Testis (tissue), 2 donors: ENCODE measurements at regions not wholly inside any gene's neighbourhood (a gene's known extent, or its start where the extent isn't known, plus 50 kb on each side); places are given as distances from the start of the nearest gene placed in this dataset.

ENCODE experiments used
- DNase-seq: peaks from one replicate; pipeline ENCODE4 v3.0.0-alpha.2; 2019
- H3K27ac ChIP-seq, 2 donors: fragments of 200-600 bp; sonication (generic); one replicate each; pipeline ENCODE4 v1.5.1; 2019
- H3K27me3 ChIP-seq: fragments of 200-600 bp; sonication (generic); one replicate; pipeline ENCODE4 v1.5.1; 2019
- H3K36me3 ChIP-seq: fragments of 200-600 bp; sonication (generic); one replicate; pipeline ENCODE4 v1.5.1; 2017; ENCODE audit warnings: low read depth; ENCODE audit errors: missing control alignments
- H3K4me1 ChIP-seq: fragments of 200-600 bp; sonication (generic); one replicate; pipeline ENCODE4 v1.5.1; 2019
- H3K4me3 ChIP-seq, 2 donors: fragments of 200-600 bp; sonication (generic); one replicate each; pipeline ENCODE4 v1.5.1; 2017 to 2019
- H3K9me3 ChIP-seq: fragments of 200-600 bp; sonication (generic); one replicate; pipeline ENCODE4 v1.5.1; 2017
- POLR2A ChIP-seq: fragments of 450-650 bp; IDR thresholded peaks from one replicate; pipeline ENCODE4 v1.6.1; 2017; ENCODE audit warnings: antibody characterized with exemption, mild to moderate bottlenecking, moderate library complexity
- WGBS, 2 donors: methylation state at CpG; one replicate each; pipeline ENCODE4 v1.1.5; 2018; 5-methylcytosine and 5-hydroxymethylcytosine counted together
- intact Hi-C: fragments of 100-400 bp; cut with DNase I; formaldehyde crosslinking; loops from one replicate; pipeline ENCODE4 v1.15.1; 2023; ENCODE audit warnings: low total_unique reads
- TF ChIP-seq, protein P1 (sequence below), 3 experiments: fragments of 450-650 bp in 2 of 3; fragments of 200-600 bp in 1 of 3; sonication (generic) in 1 of 3; IDR thresholded peaks; one replicate each; pipeline ENCODE4 v1.5.1; 2016 to 2019; ENCODE audit warnings: antibody characterized with exemption in 3 of 3, mild to moderate bottlenecking in 2 of 3, moderate library complexity in 1 of 3

DNA sequence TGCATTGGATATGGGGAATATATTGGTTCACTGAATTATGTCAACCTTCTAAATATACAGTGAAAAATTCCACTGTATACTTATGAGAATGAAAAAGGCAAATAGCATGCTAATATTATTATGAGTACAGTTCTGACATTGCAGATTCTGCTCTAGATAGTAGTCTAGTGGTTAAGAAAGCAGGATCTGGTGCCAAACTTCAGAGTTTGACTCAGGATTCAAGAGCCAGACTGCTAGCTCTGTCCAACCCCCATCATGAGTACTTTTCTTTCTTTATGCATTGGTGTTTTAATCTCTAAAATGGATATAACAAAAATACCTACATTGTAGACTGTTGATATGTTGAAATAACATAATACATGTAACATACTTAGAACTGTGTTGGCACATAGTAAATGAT, 57.3 kb upstream of the PLSCR4 start:
- H3K27me3 ChIP-seq = no peaks in the 10 kb centered on the region
- no peaks in the 10 kb centered on the region for H3K36me3 ChIP-seq
- peak overlapping the region in 1 of 2 donors; percentile 21 for H3K27ac ChIP-seq
- H3K4me3 ChIP-seq = no peak overlapping the region
- no peak for DNase-seq
- H3K4me1 ChIP-seq = peaks cover 9% of the 10 kb centered on the region
- intact Hi-C loops = no loop called here
- TF ChIP-seq, protein P1, sequence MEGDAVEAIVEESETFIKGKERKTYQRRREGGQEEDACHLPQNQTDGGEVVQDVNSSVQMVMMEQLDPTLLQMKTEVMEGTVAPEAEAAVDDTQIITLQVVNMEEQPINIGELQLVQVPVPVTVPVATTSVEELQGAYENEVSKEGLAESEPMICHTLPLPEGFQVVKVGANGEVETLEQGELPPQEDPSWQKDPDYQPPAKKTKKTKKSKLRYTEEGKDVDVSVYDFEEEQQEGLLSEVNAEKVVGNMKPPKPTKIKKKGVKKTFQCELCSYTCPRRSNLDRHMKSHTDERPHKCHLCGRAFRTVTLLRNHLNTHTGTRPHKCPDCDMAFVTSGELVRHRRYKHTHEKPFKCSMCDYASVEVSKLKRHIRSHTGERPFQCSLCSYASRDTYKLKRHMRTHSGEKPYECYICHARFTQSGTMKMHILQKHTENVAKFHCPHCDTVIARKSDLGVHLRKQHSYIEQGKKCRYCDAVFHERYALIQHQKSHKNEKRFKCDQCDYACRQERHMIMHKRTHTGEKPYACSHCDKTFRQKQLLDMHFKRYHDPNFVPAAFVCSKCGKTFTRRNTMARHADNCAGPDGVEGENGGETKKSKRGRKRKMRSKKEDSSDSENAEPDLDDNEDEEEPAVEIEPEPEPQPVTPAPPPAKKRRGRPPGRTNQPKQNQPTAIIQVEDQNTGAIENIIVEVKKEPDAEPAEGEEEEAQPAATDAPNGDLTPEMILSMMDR (IDR thresholded peaks at IDR 0.05) = no peak
- TF ChIP-seq POLR2A = no peak
- H3K9me3 ChIP-seq = no peaks in the 10 kb centered on the region

DNA sequence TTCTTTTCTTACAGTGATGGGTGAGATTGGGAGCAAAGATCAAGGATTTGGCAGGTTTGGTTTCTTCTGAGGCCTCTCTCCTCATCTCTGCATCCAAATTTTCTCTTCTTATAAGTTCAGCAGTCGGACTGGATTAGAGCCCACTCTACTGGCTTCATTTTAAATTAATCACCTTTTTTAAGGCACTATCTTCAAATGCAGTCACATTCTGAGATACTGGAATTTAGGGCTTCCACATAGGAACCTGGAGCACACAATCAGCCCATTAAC, 56.5 kb upstream of the PLSCR4 start:
- Histone ChIP-seq H3K27ac (no peak overlapping the region), H3K4me1 (peaks cover 9% of the 10 kb centered on the region), H3K4me3 (no peak overlapping the region), H3K9me3 (no peaks in the 10 kb centered on the region), H3K36me3 (no peaks in the 10 kb centered on the region), H3K27me3 (no peaks in the 10 kb centered on the region)
- intact Hi-C loops = no loop called here
- no peak for DNase-seq
- TF ChIP-seq, protein P1 (IDR thresholded peaks at IDR 0.05) = no peak
- TF ChIP-seq POLR2A = no peak
- 57 to 73% methylated on average over 1 of the region's 1 CpG for WGBS, 2 donors

DNA sequence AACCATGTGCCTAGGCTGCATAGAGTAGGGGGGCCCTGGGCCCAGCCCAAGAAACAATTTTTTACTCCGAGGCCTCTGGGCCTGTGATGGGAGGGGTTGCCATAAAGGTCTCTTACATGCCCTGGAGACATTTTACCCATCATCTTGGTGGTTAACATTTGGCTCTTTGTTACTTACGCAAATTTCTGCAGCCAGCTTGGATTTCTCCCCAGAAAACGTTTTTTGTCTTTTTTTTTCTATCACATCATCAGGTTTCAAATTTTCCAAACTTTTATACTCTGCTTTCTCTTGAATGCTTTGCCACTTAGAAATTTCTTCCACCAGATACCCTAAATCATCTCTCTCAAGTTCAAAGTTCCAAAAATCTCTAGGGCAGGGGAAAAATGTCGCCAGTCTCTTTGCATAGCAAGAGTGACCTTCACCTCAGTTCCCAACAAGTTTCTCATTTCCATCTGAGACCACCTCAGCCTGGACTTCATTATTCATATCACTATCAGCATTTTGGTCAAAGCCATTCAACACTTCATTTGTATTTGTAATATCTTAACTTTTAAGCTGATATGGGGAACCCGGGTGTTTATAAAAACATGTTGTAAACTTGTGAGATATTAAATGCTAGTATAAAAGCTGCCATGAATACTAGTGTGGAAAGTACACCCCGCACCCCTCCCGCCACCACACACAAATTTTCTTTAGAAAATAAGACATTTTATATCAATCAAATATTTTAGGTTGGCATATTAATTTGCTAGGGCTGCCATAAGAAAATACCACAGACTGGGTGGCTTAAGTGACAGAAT, 56.0 kb upstream of the PLSCR4 start:
- H3K27me3 ChIP-seq = no peaks in the 10 kb centered on the region
- H3K27ac ChIP-seq = no peak overlapping the region
- no peaks in the 10 kb centered on the region for H3K36me3 ChIP-seq
- peaks cover 9% of the 10 kb centered on the region for H3K4me1 ChIP-seq
- intact Hi-C loops = no loop called here
- DNase-seq = no peak
- 77 to 84% methylated on average over 7 of the region's 7 CpGs for WGBS, 2 donors
- no peak for TF ChIP-seq POLR2A
- TF ChIP-seq, protein P1 (IDR thresholded peaks at IDR 0.05) = no peak
- H3K9me3 ChIP-seq = no peaks in the 10 kb centered on the region
- no peak overlapping the region for H3K4me3 ChIP-seq

DNA sequence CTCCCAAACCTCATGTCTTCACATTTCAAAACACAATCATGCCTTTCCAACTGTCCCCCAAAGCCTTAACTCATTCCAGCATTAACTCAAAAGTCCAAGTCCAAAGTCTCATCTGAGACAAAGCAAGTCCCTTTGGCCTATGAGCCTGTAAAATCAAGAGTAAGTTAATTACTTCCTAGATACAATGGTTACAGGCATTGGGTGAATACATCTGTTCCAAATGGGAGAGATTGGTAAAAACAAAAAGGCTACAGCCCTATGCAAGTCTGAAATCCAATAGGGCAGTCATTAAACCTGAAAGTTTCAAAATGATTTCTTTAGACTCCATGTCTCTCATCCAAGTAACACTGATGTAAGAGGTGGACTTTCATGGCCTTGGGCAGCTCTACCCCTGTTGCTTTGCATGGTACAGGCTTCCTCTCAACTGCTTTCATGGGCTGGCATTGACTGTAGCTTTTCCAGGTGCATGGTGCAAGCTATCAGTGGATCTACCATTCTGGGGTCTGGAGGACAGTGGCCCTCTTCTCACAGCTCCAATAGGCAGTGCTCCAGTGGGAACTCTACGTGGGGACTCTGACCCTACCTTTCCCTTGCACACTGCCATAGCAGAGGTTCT, 55.0 kb upstream of the PLSCR4 start:
- H3K4me3 ChIP-seq = no peak overlapping the region
- intact Hi-C loops = no loop called here
- H3K4me1 ChIP-seq = peaks cover 9% of the 10 kb centered on the region
- TF ChIP-seq POLR2A = no peak
- TF ChIP-seq, protein P1 (IDR thresholded peaks at IDR 0.05) = no peak
- H3K27me3 ChIP-seq = no peaks in the 10 kb centered on the region
- H3K27ac ChIP-seq = no peak overlapping the region
- 100% methylated on average over 1 of the region's 1 CpG for WGBS, 2 donors
- no peaks in the 10 kb centered on the region for H3K9me3 ChIP-seq
- no peak for DNase-seq
- H3K36me3 ChIP-seq = no peaks in the 10 kb centered on the region

DNA sequence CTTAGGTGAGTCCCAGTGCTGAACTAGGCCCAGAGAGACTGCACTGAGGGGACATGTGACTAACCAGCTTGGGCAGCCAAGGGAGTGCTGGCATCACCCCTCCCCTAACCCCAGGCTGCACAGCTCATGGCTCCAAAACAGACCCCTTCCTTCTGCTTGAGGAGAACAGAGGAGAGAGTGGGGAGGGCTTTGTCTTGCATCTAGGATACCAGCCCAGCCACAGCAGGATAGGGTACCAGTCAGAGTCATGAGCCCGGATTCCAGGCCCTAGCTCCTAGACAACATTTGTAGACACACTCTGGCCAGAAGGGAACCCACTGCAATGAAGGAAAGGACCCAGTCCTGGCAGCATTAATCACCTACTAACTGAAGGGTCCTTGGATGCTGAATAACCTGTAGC, 49.9 kb upstream of the PLSCR4 start:
- Histone ChIP-seq H3K27ac (no peak overlapping the region), H3K9me3 (no peaks in the 10 kb centered on the region), H3K4me3 (no peak overlapping the region), H3K27me3 (no peaks in the 10 kb centered on the region), H3K36me3 (no peaks in the 10 kb centered on the region), H3K4me1 (no peaks in the 10 kb centered on the region)
- DNase-seq = no peak
- TF ChIP-seq, protein P1 (IDR thresholded peaks at IDR 0.05) = no peak
- TF ChIP-seq POLR2A = no peak
- intact Hi-C loops = no loop called here
- 90 to 100% methylated on average over 1 of the region's 1 CpG for WGBS, 2 donors
